Testis (tissue), 2 donors: ENCODE measurements at regions not wholly inside any gene's neighbourhood (a gene's known extent, or its start where the extent isn't known, plus 50 kb on each side); places are given as distances from the start of the nearest gene placed in this dataset.

ENCODE experiments used
- DNase-seq: peaks from one replicate; pipeline ENCODE4 v3.0.0-alpha.2; 2019
- H3K27ac ChIP-seq, 2 donors: fragments of 200-600 bp; sonication (generic); one replicate each; pipeline ENCODE4 v1.5.1; 2019
- H3K27me3 ChIP-seq: fragments of 200-600 bp; sonication (generic); one replicate; pipeline ENCODE4 v1.5.1; 2019
- H3K36me3 ChIP-seq: fragments of 200-600 bp; sonication (generic); one replicate; pipeline ENCODE4 v1.5.1; 2017; ENCODE audit warnings: low read depth; ENCODE audit errors: missing control alignments
- H3K4me1 ChIP-seq: fragments of 200-600 bp; sonication (generic); one replicate; pipeline ENCODE4 v1.5.1; 2019
- H3K4me3 ChIP-seq, 2 donors: fragments of 200-600 bp; sonication (generic); one replicate each; pipeline ENCODE4 v1.5.1; 2017 to 2019
- H3K9me3 ChIP-seq: fragments of 200-600 bp; sonication (generic); one replicate; pipeline ENCODE4 v1.5.1; 2017
- POLR2A ChIP-seq: fragments of 450-650 bp; IDR thresholded peaks from one replicate; pipeline ENCODE4 v1.6.1; 2017; ENCODE audit warnings: antibody characterized with exemption, mild to moderate bottlenecking, moderate library complexity
- WGBS, 2 donors: methylation state at CpG; one replicate each; pipeline ENCODE4 v1.1.5; 2018; 5-methylcytosine and 5-hydroxymethylcytosine counted together
- intact Hi-C: fragments of 100-400 bp; cut with DNase I; formaldehyde crosslinking; loops from one replicate; pipeline ENCODE4 v1.15.1; 2023; ENCODE audit warnings: low total_unique reads
- TF ChIP-seq, protein P1 (sequence below), 3 experiments: fragments of 450-650 bp in 2 of 3; fragments of 200-600 bp in 1 of 3; sonication (generic) in 1 of 3; IDR thresholded peaks; one replicate each; pipeline ENCODE4 v1.5.1; 2016 to 2019; ENCODE audit warnings: antibody characterized with exemption in 3 of 3, mild to moderate bottlenecking in 2 of 3, moderate library complexity in 1 of 3

DNA sequence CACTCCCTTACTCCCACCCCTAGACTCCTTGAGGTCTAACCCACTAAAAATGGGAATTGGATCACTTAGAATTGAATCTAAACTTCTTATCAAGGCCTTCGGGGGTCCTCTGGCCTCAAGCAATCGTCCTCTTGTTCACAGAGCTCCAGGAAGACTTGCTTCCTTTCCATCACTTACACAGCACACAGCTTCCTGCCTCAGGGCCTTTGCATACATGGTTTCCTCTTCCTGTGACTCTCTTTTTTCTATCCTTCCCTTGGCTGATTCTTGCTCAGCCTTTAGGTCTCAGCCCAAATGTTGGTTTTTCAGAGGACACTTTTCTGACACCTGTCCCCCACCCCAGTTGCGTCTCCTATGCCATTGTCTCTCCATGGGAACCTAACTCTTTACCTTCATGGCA is 50.0 kb upstream of the ALDH1B1 start:
- no peak for DNase-seq
- 68 to 88% methylated on average over 3 of the region's 3 CpGs for WGBS, 2 donors
- no peak for TF ChIP-seq POLR2A
- TF ChIP-seq, protein P1, sequence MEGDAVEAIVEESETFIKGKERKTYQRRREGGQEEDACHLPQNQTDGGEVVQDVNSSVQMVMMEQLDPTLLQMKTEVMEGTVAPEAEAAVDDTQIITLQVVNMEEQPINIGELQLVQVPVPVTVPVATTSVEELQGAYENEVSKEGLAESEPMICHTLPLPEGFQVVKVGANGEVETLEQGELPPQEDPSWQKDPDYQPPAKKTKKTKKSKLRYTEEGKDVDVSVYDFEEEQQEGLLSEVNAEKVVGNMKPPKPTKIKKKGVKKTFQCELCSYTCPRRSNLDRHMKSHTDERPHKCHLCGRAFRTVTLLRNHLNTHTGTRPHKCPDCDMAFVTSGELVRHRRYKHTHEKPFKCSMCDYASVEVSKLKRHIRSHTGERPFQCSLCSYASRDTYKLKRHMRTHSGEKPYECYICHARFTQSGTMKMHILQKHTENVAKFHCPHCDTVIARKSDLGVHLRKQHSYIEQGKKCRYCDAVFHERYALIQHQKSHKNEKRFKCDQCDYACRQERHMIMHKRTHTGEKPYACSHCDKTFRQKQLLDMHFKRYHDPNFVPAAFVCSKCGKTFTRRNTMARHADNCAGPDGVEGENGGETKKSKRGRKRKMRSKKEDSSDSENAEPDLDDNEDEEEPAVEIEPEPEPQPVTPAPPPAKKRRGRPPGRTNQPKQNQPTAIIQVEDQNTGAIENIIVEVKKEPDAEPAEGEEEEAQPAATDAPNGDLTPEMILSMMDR (IDR thresholded peaks at IDR 0.05), result no peak
- no peak overlapping the region for H3K4me3 ChIP-seq
- H3K9me3 ChIP-seq, result no peaks in the 10 kb centered on the region
- no peak overlapping the region for H3K27ac ChIP-seq
- H3K4me1 ChIP-seq, result no peaks in the 10 kb centered on the region
- intact Hi-C loops, result no loop called here
- no peaks in the 10 kb centered on the region for H3K36me3 ChIP-seq
- no peaks in the 10 kb centered on the region for H3K27me3 ChIP-seq

DNA sequence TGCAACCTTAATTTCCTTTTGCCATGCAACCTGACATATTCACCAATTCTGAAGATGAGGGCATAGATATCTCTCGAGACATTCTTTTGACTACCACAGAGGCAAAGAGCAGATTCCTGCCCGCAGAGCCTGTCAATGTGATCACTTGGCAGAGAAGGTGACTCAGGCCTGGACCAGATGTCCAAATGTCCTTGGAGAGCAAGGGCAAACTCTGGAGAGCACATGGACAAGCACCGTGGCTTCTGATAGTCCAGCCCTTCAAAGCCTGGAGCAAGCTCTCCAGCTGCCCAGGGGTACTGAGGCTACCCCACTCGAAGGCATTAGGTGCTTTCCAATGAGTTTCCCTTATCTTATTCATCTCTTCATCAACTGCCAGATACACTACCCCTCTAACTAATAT is 50.4 kb upstream of the ALDH1B1 start:
- H3K4me3 ChIP-seq, result no peak overlapping the region
- intact Hi-C loops, result no loop called here
- H3K4me1 ChIP-seq, result no peaks in the 10 kb centered on the region
- DNase-seq, result no peak
- TF ChIP-seq, protein P1 (IDR thresholded peaks at IDR 0.05), result no peak
- TF ChIP-seq POLR2A, result no peak
- H3K36me3 ChIP-seq, result no peaks in the 10 kb centered on the region
- H3K27me3 ChIP-seq, result no peaks in the 10 kb centered on the region
- WGBS, 2 donors, result 85 to 90% methylated on average over 4 of the region's 4 CpGs
- no peak overlapping the region for H3K27ac ChIP-seq
- no peaks in the 10 kb centered on the region for H3K9me3 ChIP-seq

DNA sequence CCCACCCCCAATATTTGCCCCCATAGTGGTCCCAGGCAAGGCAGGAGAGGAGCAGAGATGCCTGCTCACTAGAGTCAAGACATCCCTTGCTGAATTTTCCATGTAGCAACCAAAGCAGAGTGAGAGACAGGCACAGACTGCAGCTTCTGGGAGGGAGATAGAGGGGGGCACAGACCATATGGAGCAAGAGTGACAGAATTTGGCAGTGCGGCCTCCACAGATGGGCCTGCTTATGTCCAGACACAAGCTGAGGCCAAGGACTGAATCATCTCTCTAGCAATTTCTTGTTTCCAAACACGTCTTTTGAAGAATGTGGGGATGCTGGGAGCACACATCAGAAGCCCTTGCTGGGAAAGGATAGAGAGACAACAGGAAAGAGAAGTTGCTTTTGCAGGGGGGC is 53.0 kb upstream of the ALDH1B1 start:
- no peak for TF ChIP-seq POLR2A
- TF ChIP-seq, protein P1 (IDR thresholded peaks at IDR 0.05), result no peak
- Histone ChIP-seq H3K9me3 (no peaks in the 10 kb centered on the region), H3K27me3 (no peaks in the 10 kb centered on the region), H3K4me1 (no peaks in the 10 kb centered on the region), H3K27ac (no peak overlapping the region), H3K4me3 (no peak overlapping the region), H3K36me3 (no peaks in the 10 kb centered on the region)
- DNase-seq, result no peak
- 54 to 74% methylated on average over 2 of the region's 2 CpGs for WGBS, 2 donors
- intact Hi-C loops, result no loop called here

DNA sequence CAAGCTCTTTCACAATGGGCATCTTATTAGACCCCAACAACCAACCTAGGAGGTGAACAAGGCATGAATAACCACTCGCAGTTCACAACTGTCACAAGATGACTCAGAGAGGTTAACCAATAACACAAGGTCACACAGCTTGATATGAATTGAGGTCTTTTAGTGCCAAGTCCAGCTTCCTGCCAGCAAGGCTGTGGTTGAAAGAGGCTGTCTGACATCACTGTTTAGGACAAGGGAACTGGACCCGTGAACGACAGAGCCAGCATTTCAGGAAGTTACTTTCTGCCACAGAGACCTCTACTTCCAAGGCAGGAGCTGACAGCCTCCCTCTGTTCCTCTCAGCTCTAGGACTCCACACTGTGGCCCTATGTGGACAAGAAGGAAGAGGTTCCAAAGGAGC is 53.4 kb upstream of the ALDH1B1 start:
- intact Hi-C loops, result no loop called here
- Histone ChIP-seq H3K27ac (no peak overlapping the region), H3K9me3 (no peaks in the 10 kb centered on the region), H3K36me3 (no peaks in the 10 kb centered on the region), H3K27me3 (no peaks in the 10 kb centered on the region), H3K4me3 (no peak overlapping the region), H3K4me1 (no peaks in the 10 kb centered on the region)
- TF ChIP-seq, protein P1 (IDR thresholded peaks at IDR 0.05), result no peak
- TF ChIP-seq POLR2A, result no peak
- no peak for DNase-seq
- 37 to 49% methylated on average over 3 of the region's 3 CpGs for WGBS, 2 donors

- no peak for TF ChIP-seq POLR2A
- TF ChIP-seq, protein P1 (IDR thresholded peaks at IDR 0.05), result no peak
- WGBS, 2 donors, result 93 to 95% methylated on average over 5 of the region's 5 CpGs
- Histone ChIP-seq H3K9me3 (no peaks in the 10 kb centered on the region), H3K4me1 (no peaks in the 10 kb centered on the region), H3K36me3 (no peaks in the 10 kb centered on the region), H3K27ac (no peak overlapping the region), H3K27me3 (no peaks in the 10 kb centered on the region), H3K4me3 (no peak overlapping the region)
- no peak for DNase-seq
- intact Hi-C loops, result no loop called here
These were observed 54.0 kb upstream of the ALDH1B1 start for GRCh38 chr9:38338342-38339018.
